ENCODE measurements at regions not wholly inside any gene's neighbourhood (a gene's known extent, or its start where the extent isn't known, plus 50 kb on each side); places are given as distances from the start of the nearest gene placed in this dataset.

GRCh38 chr1:112316254-112316913, 79.6 kb upstream of the CTTNBP2NL start:
- no peak overlapping the region for H3K4me3 ChIP-seq (ENCODE audit: low read depth, low read length)
- TF ChIP-seq CTCF (IDR thresholded peaks at IDR 0.05; ENCODE audit: control insufficient read depth, extremely low read depth, insufficient read depth) = no peak
- DNase-seq (ENCODE audit: low read depth) = no peak

- no peak for TF ChIP-seq CTCF (IDR thresholded peaks at IDR 0.05; ENCODE audit: control insufficient read depth, extremely low read depth, insufficient read depth)
- H3K4me3 ChIP-seq (ENCODE audit: low read depth, low read length) = no peak overlapping the region
- DNase-seq (ENCODE audit: low read depth) = no peak
These were observed 78.9 kb upstream of the CTTNBP2NL start for GRCh38 chr1:112317140-112317539.

GRCh38 chr1:112317611-112318062, 78.4 kb upstream of the CTTNBP2NL start:
- no peak for DNase-seq (ENCODE audit: low read depth)
- H3K4me3 ChIP-seq (ENCODE audit: low read depth, low read length) = no peak overlapping the region
- no peak for TF ChIP-seq CTCF (IDR thresholded peaks at IDR 0.05; ENCODE audit: control insufficient read depth, extremely low read depth, insufficient read depth)

GRCh38 chr1:112318263-112318662, 77.8 kb upstream of the CTTNBP2NL start:
- H3K4me3 ChIP-seq (ENCODE audit: low read depth, low read length) = no peak overlapping the region
- no peak for DNase-seq (ENCODE audit: low read depth)
- no peak for TF ChIP-seq CTCF (IDR thresholded peaks at IDR 0.05; ENCODE audit: control insufficient read depth, extremely low read depth, insufficient read depth)

GRCh38 chr1:112318698-112319370, 77.2 kb upstream of the CTTNBP2NL start:
- TF ChIP-seq CTCF (IDR thresholded peaks at IDR 0.05; ENCODE audit: control insufficient read depth, extremely low read depth, insufficient read depth) = no peak
- no peak for DNase-seq (ENCODE audit: low read depth)
- no peak overlapping the region for H3K4me3 ChIP-seq (ENCODE audit: low read depth, low read length)

- H3K4me3 ChIP-seq (ENCODE audit: low read depth, low read length) = no peak overlapping the region
- no peak for TF ChIP-seq CTCF (IDR thresholded peaks at IDR 0.05; ENCODE audit: control insufficient read depth, extremely low read depth, insufficient read depth)
- no peak for DNase-seq (ENCODE audit: low read depth)
These were observed 76.5 kb upstream of the CTTNBP2NL start for GRCh38 chr1:112319371-112320040.

Measured in LNCaP clone FGC (cell line).